HG02763 (cell line): ENCODE measurements at regions not wholly inside any gene's neighbourhood (a gene's known extent, or its start where the extent isn't known, plus 50 kb on each side); places are given as distances from the start of the nearest gene placed in this dataset.

ENCODE experiments used
- ATAC-seq: cut with Tn5 transposase; IDR thresholded peaks from one replicate; pipeline ENCODE4 v1.9.1; 2021; ENCODE audit warnings: mild to moderate bottlenecking, moderate library complexity; ENCODE audit not compliant: unreplicated experiment

DNA sequence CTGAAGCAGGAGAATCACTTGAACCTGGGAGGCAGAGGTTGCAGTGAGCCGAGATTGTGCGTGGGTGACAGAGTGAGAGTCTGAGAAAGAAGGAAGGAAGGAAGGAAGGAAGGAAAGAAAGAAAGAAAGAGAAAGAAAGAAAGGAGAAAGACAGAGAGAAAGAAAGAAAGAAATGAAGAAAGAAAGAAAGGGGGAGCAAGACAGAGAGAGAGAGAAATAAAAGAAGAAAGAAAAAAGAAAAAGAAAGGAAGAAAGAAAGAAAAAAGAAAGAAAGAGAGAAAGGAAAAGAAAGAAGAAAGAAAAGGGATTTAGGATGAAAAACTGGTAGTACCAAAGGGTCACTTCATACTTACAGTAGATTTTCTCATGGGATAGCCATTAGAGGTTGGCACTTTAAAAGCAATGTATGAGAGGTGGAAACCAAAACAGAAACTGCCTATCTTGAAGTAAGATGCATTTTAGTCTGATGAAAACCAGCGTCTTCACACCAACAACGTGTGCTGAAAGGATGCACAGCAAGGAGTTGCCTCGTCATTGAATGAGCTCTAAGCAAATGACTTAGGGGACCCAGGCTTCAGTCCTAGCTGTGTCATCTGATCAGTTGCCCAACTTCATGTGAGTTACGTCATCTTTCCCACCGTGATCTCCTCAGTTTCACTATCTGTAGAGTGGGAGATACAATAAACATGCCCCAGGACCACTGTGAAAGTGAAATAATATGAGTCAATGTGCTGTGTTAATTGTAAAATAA, 133.9 kb upstream of the NEDD9 start:
- peak; percentile 61 for ATAC-seq

- no peak for ATAC-seq
Measured at GRCh38 chr6:11364971-11365397, 132.5 kb upstream of the NEDD9 start.

- no peak for ATAC-seq
Measured at GRCh38 chr6:11363881-11364576, 131.6 kb upstream of the NEDD9 start.

GRCh38 chr6:11362564-11362963, 130.1 kb upstream of the NEDD9 start:
- ATAC-seq = no peak

DNA sequence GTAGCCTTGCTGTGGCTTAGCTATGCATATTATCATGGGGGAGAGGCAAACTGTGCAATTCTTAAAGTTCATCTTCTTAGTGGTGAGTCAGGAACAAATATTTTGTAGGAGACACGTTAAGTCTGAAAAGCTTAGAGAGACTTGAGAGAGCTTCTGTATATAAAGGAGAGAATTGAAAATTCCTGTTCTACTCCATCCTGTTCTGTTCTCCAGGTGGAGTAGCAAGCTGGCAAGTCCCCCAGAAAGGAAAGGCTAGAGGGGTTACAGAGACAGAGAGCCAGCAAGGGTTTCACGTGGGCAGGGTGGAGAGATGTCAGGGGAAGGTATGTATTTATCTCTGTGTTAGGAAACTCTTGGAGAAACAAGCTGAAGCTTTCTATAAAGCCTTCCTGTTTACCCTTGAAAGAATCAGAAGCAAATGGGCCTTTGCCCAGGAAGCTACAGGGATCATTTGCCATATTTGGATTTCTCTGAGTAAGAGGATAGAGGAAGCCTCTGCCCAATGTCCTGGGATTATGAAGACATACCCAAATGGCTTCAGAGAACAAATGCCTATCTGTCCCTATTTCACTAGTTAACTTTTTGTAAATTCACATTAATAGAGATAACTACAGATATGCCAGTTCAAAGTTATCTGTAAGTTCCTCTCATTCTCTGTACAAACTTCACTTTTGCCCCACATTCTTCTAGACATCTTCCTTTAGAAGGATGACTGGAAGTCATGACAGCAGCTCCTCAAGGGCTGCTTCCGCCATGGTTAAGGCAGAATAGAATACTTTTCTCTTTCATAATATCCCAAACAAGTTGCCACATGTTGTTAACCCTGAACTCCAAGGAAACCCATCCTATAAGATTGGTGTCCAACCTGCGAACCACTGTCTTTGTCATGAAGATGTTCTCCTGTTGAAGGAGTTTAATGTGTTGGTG, 126.7 kb upstream of the NEDD9 start:
- no peak for ATAC-seq

- ATAC-seq = no peak
Measured at GRCh38 chr6:11357285-11357684, 124.8 kb upstream of the NEDD9 start.

GRCh38 chr6:11356404-11357155, 124.1 kb upstream of the NEDD9 start:
- ATAC-seq = no peak

- no peak for ATAC-seq
Measured at GRCh38 chr6:11353921-11354389, 121.5 kb upstream of the NEDD9 start.

DNA sequence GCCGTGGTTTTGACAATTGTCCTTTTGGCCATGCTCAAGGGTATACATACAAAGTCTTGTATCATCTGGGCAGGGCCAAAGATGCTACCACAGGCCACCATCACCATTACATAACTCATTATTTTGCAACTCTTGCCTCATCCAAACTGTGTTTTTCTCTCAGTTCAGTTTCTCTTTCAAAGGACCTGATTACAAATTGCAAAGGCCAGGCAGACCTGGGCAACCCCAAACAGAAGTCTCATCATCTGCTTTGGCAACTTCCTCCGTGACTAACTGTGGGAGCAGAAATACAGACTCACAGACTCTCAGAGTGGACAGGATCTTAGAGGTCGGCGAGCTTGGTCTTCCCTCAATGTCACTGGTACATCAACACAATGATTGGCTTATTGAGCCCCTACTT, 117.8 kb upstream of the NEDD9 start:
- no peak for ATAC-seq

DNA sequence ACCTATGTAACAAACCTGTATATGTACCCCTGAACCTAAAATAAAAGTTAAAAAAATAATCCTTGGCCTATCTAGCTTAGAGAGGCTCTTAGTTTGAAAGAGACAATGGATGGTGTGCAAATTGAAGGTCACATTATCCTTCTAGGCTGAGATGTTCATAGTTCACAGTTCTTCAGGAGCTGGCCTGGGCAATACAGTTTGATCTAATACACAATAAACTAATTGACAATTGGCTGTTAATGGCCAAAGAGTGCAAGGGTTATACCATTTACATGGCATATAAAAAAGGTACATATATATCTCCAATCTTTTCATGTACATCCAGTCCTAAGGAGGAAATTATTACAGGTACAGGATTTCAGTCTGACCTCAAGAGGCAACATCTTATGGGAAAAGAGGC, 117.4 kb upstream of the NEDD9 start:
- no peak for ATAC-seq

DNA sequence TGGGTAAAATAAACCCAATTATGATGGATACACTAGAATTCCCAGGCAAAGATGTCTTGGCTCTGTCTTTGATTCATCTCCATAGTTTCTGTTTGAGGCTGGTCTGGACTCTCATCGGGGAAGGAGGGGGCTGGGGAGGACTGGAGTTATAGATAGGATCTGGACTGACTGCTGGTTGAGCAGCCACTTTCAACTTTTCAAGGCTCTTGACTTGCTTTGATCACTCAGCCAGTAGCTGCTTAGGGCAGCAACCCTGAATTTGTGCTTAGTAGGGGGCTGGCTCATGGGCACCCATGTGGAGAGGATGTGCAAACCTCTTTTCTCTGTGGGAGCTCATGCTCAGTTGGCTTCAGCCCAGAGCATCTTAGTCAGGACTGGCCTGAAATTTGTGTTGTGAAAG, 114.0 kb upstream of the NEDD9 start:
- peak; percentile 62 for ATAC-seq

DNA sequence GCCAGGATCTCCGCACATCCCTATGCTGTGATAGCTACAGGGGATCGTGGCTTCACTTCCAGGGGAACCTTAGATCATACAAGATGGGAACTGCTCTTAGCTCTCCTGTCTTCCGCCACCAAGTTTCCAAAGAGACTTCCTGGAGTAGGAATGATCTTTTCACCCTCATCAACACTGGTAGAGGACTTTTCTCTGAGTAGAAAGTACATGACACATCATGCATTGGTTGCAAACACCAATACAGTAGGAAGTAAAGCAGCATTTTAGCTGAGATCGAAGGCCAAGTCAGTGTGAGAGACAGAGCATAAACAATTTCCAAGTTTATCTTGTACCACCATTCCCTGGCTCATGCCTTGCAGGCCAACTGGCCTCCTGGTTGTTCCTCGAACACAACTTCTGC, 113.1 kb upstream of the NEDD9 start:
- no peak for ATAC-seq

DNA sequence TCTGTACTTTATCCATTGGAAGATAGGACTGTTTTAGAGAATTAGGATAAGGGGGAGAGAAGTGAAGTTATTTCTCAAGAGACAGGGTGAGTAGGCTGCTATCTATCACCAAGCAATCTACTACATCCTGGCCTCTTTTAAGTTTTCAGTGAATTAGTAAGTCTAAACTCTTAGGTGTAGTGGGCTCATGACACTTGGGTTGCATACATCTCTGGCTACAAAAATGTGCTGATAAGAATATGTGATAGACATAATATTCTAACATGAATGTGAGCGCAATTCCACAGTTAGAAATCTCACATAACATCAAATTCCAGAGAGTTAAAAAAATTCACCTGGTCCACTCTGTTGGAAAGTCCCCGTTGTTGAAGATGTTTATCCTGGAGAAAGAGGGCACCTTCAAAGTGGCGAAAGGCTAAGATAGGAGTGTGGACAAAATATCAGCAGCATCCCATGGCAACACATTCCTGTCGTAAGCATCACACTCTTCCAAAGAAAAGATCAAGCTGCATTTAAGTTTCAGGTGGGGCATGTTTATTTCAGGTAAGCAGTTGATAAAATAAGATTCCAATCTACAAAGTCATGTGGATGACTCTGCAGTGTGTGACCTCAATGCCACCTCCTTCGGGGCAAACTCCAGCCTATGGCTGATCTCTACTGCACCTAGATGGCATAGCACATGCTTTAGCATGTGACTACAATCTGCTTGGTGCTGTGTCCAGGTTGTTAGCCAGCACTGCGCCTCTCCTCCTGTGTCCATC, 111.7 kb upstream of the NEDD9 start:
- no peak for ATAC-seq

DNA sequence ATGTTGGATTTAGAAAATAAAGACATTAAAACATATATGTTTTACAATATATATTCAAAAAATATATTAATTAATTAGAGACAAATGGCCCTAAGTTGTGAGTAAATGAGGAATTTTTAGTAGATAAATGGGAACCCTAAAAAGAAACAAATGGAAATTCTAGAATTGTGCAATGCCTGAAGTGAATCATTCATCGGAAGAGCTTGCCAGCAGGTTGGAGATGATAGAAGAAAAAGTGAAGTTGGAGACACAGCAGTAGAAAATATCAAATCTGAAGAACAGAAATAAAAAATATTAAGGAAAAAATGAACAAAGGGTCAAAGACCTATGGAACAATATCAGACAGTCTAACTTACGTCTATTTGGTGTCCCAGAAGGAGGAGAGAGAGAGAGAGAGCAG, 109.4 kb upstream of the NEDD9 start:
- ATAC-seq = no peak

DNA sequence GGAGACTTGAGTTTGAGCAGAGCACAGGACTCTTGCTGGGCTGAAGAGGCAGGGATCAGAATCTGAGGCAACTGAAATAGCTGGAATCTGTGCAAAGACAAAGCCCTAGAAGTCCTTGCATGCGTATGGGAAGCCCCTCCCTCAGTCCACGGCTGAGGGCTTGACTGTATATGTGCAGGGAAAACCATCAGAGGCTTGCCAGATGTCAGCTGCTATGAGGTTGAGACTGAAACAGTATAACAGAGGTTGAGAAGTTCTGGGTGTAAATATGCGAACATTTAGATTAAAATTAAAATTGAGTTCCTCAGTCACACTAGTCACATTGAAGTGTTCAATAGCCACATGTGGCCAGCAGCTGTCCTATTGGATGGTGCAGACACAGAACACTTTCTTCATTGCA, 108.8 kb upstream of the NEDD9 start:
- ATAC-seq = no peak

DNA sequence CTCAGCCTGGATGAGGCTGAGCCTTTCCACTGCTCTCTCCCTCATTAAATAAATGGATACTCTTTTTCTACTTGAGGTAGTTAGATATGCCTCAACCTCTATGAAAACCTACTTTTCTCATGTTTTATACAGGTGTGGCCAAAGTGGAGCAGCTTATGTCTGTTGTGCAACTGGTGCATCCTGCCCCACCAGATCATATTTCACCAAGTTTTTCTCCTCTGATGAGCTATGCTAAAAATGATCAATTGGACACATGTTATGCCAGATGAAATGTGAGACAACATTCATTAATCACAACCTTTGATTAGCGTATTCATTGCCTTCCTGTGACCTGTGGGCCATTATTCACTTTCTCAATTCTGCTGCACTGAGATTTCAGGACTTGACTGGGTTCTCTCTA, 106.9 kb upstream of the NEDD9 start:
- ATAC-seq = no peak

- no peak for ATAC-seq
Measured at GRCh38 chr6:11337306-11337705, 104.8 kb upstream of the NEDD9 start.

DNA sequence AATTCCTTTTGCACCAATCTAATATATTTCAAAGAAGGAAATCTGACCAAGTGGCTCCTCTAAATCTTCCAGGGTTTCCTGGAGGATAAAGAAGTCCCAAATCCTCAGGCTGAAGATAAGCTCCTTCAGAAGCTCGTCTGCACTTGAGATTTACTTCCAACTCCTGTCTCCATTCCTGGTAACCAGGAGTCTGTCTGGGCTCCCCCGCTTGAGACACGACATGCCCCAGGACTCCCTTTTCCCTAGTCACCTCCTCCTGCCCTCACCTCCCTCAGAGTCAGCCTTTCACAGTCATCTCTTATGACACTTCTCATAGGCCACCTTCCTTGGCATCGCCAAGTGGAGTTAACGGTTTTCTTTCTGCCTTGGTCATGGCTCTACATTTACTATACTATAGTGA, 103.4 kb upstream of the NEDD9 start:
- ATAC-seq = no peak

DNA sequence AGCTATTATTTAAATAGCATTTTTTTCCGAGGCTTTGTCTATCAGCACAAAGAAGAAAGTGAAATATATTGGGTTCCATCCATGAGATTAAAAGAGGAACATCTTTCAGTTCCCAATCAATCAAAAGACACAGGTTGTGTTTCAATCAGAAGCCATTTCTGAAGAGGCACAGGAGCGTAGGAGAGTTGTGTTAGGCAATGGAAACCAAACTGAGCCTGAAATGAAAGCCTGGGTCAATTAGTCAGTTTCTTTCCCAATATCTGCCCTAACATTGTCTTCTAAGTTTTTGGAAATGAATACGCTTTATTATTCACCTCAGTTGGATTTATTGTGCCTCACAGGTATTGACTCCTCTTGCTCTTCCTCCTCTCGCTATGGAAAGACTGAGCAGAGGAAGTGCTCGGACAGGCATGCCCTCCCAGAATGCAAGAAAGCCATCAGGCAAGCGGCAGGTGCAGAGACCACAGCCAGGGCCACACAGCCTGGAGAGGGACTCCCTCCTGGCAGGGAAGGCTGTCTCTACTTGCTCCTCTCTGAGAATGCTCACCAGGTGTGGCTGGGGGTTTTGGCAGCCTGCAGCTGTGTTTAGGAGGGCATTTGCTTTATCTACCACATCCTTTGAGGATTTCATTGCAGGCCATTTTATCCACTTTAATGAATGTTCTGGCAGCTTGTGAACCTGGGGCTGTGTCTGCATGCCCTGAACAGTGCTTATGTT, 100.8 kb upstream of the NEDD9 start:
- no peak for ATAC-seq
